ENCODE measurements at regions not wholly inside any gene's neighbourhood (a gene's known extent, or its start where the extent isn't known, plus 50 kb on each side); places are given as distances from the start of the nearest gene placed in this dataset.

DNA sequence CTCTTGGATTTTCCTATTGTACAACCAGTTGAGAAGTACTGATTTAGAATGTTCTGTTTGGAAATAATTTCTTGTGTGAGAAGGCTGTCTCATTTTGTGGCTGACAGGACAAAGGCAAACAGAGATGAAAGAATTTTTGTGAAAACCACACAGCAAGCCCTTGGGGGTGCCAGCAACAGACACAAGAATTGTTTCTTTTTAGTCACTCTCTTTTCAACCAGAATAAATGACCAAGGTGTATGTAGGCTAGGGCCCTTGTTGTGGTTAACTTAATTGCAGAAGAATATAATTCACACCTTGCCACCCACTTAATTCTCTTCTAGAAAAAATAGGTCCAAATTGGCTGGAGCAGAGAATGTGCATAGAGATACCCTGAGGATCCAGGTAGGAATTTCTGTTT lies 329.4 kb upstream of the TBC1D5 start:
- DNase-seq: no peak

DNA sequence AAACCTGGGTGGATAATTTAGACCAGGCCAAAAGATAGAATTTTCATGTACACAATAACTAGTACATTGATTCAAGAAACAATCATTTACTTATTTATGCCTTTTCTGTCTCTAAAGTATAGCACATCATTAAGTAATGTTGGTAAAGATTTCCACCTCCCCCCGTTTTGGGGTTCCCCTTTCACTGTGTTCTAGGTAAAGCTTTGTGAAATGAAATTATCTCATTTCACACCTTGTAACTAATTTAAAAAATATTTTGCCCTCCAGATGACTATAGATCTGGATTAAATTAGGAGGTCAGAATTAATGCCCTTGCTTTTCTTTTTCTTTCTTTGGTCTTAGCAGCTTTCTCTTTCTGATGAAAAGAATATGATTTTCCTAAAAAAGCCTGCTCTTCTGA lies 328.5 kb upstream of the TBC1D5 start:
- DNase-seq: no peak

DNA sequence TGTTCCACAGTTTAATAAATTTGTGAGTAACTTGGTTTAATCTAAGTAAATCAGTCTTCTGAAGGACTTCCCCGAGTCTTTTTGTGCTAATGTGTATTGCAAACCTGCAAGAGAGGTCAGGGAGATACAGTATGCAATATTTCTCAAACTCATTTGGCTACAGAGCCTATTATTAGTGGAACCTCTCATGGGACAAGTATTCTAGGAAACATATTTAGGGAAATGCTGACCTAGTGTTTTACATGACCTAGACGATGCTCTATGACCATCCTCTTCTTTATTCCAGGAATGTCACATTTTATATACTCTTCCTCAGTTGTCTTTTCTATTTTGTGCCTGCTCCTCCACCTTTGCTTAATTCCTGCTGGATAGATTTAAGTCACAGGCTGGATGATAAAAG lies 327.8 kb upstream of the TBC1D5 start:
- no peak for DNase-seq

DNA sequence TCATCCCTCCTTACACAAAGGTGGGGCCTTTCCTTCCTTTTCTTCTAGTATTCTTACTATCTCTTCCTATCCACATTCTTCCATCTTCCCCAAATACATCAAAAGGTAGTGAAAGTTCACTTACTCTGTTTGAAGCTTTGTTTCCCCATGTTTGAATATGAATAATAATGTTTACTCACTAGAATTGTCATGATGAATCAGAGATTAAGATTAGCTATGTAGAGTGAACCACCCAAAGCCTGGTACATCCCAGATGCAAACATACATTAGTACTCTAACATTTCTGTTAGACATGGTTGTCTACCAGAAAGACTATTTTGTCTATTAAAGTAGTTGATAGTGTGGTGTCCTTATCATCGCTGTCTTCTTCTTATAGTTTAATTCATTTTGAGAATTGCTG lies 327.1 kb upstream of the TBC1D5 start:
- DNase-seq: no peak

DNA sequence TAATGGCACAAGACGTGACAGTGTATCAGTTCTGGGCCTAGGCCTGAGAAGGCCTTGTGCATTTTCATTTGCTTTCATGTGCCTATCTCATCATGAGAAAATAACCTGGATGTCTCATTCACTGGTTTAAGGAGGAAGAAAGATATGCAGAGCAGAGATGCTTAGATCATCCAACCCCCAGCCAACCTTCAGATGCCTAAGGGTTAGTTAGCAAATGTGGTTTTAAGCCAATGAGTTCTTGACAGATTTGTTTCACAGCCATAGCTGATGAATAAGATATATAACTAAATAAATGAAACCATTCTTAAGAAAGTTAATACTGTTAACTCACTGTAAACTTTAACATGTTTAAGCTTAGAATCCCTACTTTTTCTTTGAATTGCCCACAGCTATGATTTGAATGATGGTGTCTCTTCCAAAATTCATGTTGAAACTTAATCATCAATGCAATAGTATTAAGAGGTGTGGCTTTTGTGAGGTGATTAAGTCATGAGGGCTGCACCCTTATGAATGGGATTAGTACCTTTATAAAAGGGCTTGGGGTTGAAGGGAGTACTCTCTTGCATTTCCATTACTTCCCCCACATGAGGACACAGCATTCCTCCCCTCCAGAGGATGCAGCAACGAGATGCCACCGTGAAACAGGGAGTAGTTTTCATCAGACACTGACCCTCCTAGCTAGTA lies 324.6 kb upstream of the TBC1D5 start:
- no peak for DNase-seq

DNA sequence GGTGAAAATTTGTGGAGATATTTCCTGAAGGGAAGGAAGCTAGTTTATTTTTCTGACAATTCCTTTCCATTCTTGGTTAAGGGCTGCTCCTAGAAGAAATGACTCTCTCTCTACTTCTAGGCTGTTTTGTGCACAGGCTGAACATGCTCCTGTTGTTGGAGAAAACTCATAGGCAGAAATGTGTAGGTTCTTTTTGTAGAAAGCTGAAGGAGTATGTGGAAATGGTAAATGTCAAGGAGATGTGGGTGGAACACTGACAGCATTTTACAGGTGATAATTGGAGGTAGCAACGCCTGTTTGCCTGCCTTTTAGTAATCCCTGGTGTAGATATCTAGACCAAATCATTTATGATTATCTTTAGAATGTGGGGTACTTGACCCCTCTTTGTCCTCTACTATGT lies 322.2 kb upstream of the TBC1D5 start:
- no peak for DNase-seq

DNA sequence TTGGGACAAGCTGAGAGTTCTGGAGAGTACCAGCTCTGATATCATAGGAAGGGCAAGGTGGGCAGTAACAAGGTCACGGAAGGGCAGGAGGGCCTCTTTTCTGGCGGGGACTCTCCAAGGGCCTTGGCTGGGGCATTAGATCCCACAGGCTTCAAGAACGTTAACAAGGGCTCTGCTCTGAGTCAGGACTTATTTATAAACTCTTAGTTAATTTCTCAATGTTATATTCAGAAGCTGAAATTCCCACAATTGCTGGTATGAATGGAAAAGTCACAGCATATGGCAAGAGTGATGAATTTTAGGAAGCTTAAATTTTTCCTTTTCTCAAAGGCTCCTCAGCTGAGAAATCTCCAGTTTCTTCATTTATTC lies 320.2 kb upstream of the TBC1D5 start:
- no peak for DNase-seq

DNA sequence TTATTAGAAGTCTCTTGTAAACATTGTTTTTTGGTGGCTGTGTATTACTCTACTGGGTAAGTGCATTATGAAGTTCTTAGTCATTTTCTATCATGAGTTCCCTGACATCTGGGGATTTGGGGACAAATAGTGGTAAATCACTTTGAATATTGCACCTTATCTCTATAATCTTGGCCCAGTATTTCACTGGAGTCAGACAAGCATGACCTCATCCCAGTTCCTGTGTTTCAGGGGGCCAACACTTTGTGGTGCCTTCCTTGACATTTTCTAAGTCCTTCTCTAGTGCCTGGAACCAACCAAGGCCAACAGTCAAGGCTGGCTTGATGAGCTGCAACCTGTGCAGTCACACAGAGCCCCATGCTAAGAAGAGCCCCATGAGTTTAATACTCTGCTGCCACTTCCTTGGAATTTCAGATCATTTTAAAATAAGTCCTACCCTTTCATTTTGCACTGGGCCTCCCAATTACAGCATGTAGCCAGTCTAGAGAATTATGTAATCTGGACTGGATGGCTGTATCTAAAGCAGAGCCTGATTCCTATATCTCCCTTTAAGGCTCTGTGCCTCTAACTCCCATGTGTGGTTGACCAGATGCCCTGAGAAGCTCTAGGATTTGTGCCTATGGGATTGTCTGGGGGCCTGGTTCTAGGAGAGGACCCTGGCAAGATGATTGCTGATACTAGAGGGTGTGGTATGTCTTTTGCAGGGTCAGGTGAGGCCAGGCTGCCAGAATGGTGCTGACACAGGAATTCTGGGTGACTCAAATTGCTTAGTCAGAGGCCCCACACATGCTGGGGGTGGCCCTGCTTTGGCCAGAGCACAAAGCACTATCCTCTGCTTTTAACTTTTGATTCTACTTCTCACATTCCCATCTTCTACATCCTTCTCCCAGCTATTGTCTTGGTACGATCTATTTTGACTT lies 319.6 kb upstream of the TBC1D5 start:
- DNase-seq: no peak

DNA sequence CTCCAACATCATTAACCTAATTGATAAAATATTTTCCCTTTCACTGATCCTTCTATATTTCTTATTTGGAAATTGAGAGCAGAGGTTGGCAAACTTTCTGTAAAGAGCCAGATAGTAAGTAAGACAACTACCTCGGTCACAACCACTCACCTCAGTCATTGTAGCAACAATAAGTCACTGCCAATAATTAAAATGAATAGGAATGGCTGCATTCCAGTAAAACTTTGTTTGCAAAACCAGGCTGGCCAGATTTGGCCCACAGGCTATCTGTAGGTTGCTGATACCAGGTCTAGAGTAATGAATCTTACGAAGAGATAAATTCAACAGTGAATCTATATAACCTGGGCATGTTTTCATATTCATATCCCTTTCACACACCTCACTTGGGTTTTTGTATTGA lies 316.2 kb upstream of the TBC1D5 start:
- DNase-seq: no peak

DNA sequence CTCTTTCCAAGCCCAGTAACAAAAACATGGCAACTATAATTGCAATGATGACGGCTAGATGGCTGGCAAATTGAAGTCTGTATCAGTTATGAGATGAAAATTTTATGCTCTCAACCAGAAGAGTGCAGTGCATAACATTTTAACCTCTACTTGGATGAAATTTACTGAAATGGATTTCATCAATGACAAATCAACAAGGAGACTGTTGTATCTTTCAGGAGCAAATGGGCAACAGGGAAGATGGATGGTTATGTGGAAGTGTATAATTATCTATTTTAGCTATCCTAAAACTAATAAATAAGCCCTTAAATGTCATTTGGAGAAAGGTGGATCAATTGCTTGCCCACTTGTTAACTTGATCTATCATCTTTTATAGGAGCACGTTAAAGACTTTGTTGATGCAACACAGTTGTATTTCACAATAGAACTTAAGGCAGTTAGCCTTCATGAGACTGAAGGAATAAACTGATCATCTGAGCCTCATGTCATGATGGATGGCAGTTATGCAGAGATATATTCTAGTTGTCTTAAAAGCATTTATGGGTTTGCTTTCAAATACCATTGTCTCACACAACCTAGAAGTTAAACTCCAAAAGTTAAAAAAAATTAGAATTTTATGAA lies 315.1 kb upstream of the TBC1D5 start:
- DNase-seq: no peak

DNA sequence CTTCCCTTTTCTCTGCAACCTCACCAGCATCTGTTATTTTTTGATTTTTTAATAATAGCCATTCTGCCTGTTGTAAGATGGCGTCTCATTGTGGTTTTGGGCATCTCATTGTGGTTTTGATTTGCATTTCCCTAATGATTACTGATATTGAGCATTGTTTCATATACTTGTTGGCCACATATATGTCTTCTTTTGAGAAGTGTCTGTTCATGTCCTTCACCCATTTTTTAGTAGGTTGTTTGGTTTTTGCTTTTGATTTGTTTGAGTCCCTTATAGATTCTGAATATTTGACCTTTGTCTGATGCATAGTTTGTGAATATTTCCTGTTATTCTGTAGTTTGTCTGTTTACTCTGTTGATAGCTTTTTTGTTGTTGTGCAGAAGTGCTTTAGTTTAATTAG lies 312.2 kb upstream of the TBC1D5 start:
- DNase-seq: no peak

DNA sequence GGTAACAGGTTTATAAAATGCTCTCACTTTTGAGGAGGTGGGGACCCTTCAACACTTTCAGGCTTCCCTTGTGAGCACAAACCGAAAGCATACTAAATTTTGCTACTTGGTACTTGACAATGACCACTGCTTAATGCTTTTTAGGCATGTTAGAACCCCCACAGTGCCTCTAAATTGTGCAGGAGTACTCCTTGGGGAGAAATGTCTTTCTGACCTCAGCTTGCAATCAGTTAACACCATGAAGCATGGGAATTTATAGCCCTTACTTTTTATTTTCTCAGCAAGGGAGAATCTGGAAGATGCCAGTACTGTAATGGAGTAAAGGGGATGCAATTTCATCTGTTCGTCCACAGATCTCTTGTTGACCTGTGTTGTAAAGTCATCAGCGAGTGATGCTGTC lies 308.9 kb upstream of the TBC1D5 start:
- no peak for DNase-seq

DNA sequence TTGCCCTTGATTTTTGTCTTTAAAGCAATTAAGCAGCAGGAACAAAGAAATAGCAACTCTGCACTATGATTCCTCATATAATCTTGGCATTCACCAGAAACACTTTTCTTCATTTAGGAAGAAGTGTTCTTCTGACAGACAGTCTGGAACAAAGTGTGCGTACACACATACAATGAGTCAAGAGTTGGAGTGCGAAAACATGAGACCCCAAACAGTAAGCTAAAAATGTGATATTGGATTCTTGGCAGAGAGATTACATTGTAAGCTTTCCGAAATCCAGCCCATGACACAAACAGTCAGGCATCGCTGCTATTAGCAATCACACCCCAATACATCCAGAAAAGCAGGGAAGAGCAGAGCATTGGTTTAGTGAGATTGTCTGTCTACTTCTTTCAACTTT lies 306.7 kb upstream of the TBC1D5 start:
- DNase-seq: no peak

DNA sequence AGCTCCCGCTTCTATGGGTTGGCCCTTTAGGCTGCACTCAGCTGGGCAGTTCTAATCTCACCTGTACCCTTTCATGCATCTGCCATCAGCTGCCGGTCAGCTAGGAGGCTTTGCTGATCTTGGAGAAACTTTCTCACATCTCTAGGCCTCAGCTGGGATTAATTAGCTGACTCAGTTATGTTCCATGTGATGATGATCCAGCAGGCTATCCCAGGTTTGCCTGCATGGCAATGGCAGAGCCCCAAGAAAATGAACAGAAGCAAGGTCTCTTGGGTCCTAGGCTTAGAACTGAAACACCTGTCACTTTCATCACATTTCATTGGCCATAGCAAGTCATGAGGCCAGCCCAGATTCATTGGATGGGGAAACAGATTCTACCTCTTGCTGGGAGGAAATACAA lies 304.6 kb upstream of the TBC1D5 start:
- DNase-seq: no peak

DNA sequence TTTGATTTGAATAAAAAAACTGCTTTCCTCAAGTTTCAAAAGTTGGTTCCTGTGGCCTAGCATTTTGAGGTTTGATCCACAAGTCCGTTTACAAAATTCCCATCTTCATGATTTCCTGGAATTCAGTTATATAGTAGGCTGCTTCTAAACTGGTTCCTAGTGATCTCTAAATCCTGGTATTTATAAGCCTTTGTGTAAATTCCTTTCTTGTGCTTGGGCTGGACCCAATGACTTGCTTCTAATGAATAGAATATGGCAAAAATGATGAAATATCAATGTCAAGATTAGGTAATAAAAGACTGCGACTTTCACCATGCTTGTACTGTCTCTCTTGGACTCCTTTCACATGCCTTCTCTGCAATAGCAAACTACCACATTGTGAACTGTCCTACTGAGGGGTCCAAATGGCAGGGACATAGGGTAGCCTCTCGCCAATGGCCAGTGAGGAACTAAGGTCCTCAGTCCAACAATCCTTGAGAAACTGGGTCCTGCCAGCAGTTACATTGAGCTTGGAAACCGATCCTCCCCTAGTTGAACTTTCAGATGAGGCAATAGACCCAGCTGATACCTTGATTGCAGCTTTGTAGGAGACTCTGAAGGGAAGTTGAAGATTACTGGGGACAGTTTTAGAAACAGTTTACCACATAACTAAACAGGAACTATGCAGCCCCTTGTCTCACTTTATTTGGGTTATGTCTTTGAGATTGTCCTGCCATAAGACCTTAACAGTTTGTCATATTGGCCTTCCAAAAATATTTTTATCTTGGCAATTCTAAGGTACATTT lies 303.9 kb upstream of the TBC1D5 start:
- no peak for DNase-seq

DNA sequence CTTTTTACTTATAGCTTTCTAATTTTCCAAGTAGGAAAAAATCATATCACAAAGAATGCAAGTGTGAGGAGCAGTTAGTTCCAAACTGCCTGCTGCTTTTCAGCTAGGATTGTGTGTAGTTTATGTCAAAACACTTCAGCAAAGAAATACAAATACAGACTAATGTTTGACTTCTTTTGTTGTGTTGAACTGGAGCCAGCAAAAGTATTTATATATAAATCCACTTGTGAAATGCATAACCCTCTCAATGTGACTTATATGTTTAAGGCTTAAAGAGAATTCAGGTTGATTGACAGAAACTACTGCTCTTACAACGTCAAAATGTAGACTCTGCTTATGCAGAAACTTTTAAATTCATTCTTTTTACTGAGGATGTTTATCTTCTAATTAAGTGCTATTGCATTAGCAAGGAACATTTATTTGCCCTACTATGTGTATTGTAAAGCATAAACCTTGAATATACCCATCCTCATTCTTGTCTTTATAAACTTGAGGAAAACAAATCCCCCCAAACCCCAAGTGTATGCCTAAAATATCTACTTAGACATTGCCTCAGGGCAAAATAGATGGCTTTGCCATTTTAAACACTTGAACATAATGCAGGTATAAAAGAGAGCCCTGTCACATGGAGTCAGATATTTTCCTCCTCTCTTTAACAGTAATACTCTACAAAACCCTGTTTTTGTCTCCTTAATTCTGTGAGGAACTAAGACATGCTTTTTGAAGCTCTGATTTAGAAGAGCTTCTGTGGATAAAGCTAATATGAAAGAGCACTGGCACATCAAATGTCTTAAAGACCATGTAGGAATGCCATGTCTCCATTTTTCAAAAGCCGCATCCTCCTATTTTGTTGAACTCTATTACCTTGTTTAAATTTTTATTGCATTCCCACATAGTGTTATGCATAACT lies 302.8 kb upstream of the TBC1D5 start:
- DNase-seq: peak in 1 of 2 experiments; percentile 7

DNA sequence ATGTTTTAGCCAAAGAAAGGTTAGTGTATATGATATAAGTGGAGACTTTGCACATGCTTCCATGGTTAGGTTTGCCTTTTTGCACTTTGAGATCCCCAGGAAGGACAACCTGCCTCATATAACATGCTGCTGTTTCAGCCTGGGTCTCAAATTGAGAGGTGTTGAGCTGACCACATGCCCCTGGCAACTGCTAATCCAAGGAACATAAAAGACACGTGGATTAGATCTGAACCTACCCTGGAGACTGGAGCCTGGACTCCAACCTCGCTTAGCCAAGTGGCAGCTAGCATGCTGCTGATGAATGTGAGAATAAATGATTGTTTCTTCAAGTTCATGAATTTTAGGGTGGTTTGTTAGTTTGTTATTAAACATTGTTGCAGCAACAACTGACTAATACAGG lies 301.8 kb upstream of the TBC1D5 start:
- DNase-seq: no peak

DNA sequence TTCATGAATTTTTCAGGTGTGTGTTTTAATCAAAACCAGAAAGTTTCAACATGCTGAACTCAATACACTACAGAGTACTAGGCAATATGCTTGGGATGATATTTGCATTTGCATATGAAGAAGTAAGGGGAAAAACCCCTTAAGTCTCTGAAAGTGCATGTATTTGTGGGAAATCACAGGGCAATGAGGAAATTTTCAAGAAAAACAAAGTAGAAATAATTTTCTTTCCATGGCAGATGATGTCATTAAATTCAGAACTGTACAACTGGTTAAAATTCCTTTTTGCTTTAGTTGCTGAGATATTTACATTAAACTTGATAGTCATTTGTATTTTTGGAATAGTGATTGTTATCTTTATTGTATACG lies 294.0 kb upstream of the TBC1D5 start:
- no peak for DNase-seq

DNA sequence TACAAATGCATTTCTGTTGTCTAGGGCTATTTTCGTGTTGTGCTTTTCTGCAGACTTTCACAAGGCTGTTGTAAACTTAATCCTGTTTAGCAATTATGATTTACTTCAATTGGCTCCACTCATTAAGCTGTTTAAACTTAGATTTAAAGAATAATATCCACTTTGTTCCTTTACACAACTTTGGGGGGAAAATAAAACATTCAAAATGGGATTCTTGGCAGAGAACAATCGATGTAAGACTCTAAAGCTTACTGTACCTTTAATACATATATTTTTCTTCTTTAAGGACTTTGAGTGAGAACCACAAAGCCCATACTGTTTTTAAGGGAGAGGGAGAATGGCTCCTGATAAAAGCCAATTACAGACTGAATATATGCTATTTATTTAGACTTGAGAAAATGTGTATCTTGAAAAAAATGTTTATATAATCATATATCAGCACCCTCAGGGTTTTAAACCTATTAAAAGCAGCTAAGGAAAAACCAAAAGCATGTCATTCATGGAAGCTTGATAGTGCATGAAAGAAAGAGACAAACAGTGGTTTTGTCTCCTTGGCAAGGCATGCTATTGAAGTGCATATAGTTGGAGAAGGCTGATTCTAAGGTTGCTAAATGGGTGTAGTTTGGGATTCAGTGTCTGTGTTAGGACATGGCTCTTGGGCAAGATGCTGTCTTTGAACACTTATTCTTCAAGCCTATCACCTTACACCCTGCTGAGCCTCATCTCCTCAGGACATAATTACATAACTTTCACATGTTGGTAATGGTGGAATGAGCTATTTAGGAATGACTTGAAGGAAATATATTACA lies 293.4 kb upstream of the TBC1D5 start:
- DNase-seq: no peak

DNA sequence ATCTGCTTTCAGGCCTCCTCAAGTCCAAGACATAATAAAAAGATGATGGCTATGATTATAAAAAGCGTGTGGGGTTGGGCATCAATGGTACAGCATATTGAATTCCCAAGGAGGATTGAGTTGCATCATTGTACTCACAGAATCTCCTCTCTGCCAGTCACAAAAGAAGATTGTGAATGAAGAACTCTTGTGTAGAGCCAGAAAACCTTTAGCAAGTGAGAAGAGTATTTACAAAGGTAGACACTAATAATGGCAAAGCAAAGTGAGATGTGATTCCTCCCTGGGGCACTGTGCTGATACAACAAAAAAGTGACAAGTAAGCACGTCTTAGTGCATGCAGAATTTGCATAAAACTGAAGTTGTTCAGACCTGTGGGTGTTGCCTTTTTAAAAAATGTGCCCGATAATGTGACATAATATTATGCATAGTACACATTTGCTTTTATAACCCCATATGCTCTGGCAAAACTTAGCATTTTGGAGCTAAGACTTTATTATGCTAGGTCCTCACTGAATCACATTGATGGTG lies 291.2 kb upstream of the TBC1D5 start:
- no peak for DNase-seq

DNA sequence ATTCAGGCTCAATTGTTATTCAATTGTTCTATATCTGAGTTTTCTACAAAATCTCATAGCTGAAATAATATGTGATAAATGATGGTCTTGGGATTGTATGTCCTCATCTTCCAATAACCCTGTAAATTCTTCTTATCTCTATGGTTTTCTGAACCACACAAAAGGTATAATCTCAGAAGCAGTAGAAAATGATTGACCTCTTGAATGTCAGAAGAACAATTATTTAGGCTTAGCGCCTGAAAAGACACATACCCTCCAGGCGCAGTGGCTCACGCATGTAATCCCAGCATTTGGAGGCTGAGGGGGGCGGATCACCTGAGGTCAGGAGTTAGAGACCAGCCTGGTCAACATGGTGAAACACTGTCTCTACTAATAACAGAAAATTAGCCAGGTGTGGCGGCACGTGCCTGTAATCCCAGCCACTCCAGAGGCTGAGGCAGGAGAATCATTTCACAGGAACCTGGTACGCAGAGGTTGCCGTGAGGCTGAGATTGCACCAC lies 288.0 kb upstream of the TBC1D5 start:
- DNase-seq: no peak

Data from NCI-H2081 (cell line).